ENCODE measurements at regions not wholly inside any gene's neighbourhood (a gene's known extent, or its start where the extent isn't known, plus 50 kb on each side); places are given as distances from the start of the nearest gene placed in this dataset.

DNA sequence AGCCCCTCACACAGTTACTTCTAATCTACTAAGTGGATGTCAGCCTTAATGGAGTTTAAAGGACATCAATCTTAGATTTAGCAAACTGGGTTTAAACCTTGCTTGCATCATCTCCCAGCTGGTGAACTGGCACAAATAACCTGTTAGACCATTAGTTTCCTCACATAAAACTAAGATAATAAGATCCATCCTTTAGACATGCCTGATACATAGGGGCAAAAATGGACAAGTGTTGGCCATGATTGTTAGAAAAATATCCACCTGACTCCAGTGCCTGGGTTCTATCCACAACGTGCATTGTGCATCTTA is 439.1 kb downstream of the TNS3 start:
- TF ChIP-seq EZH2 (IDR thresholded peaks at IDR 0.05; ENCODE audit: insufficient read depth, low read length) = no peak
- TF ChIP-seq, protein P1, sequence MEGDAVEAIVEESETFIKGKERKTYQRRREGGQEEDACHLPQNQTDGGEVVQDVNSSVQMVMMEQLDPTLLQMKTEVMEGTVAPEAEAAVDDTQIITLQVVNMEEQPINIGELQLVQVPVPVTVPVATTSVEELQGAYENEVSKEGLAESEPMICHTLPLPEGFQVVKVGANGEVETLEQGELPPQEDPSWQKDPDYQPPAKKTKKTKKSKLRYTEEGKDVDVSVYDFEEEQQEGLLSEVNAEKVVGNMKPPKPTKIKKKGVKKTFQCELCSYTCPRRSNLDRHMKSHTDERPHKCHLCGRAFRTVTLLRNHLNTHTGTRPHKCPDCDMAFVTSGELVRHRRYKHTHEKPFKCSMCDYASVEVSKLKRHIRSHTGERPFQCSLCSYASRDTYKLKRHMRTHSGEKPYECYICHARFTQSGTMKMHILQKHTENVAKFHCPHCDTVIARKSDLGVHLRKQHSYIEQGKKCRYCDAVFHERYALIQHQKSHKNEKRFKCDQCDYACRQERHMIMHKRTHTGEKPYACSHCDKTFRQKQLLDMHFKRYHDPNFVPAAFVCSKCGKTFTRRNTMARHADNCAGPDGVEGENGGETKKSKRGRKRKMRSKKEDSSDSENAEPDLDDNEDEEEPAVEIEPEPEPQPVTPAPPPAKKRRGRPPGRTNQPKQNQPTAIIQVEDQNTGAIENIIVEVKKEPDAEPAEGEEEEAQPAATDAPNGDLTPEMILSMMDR (IDR thresholded peaks at IDR 0.05; ENCODE audit: insufficient read depth, low read depth, low read length) = no peak
